HG02885 (cell line): ENCODE measurements at regions not wholly inside any gene's neighbourhood (a gene's known extent, or its start where the extent isn't known, plus 50 kb on each side); places are given as distances from the start of the nearest gene placed in this dataset.
A peak's percentile ranks its signal among the peaks of the same experiment; 100 is the strongest.

Experiments used
- ATAC-seq: cut with Tn5 transposase; IDR thresholded peaks from one replicate; pipeline ENCODE4 v1.9.1; 2021; ENCODE audit warnings: mild to moderate bottlenecking; ENCODE audit not compliant: unreplicated experiment, poor library complexity

- ATAC-seq = peak; percentile 98
Observed at GRCh38 chr4:67131224-67131623, 414.1 kb downstream of the CENPC start.

GRCh38 chr4:67130411-67130810, 414.9 kb downstream of the CENPC start:
- no peak for ATAC-seq

- no peak for ATAC-seq
Observed at GRCh38 chr4:67126570-67126969, 418.7 kb downstream of the CENPC start.

GRCh38 chr4:67125636-67126514, 419.4 kb downstream of the CENPC start:
- ATAC-seq = no peak

GRCh38 chr4:67124716-67125115, 420.6 kb downstream of the CENPC start:
- ATAC-seq = no peak

- no peak for ATAC-seq
Observed at GRCh38 chr4:67122029-67122428, 423.3 kb downstream of the CENPC start.

- no peak for ATAC-seq
Observed at GRCh38 chr4:67120369-67120768, 424.9 kb downstream of the CENPC start.

- ATAC-seq = peak; percentile 45
Observed at GRCh38 chr4:67109276-67109675, 436.0 kb downstream of the CENPC start.

GRCh38 chr4:67106861-67107460, 438.3 kb downstream of the CENPC start:
- ATAC-seq = no peak

- no peak for ATAC-seq
Observed at GRCh38 chr4:67104145-67104544, 441.2 kb downstream of the CENPC start.

- ATAC-seq = no peak
Observed at GRCh38 chr4:67103001-67103747, 442.1 kb downstream of the CENPC start.

GRCh38 chr4:67101612-67102011, 443.7 kb downstream of the CENPC start:
- ATAC-seq = no peak

GRCh38 chr4:67092351-67092750, 453.0 kb downstream of the CENPC start:
- no peak for ATAC-seq

GRCh38 chr4:67091673-67092072, 453.6 kb downstream of the CENPC start:
- ATAC-seq = no peak

- ATAC-seq = peak; percentile 89
Observed at GRCh38 chr4:67087897-67088296, 457.4 kb downstream of the CENPC start.

GRCh38 chr4:67084783-67085182, 460.5 kb downstream of the CENPC start:
- ATAC-seq = no peak

- no peak for ATAC-seq
Observed at GRCh38 chr4:67083496-67083895, 461.8 kb downstream of the CENPC start.

- no peak for ATAC-seq
Observed at GRCh38 chr4:67082746-67083145, 462.6 kb downstream of the CENPC start.

GRCh38 chr4:67080046-67080557, 465.2 kb downstream of the CENPC start:
- no peak for ATAC-seq

GRCh38 chr4:67071641-67072040, 473.7 kb downstream of the CENPC start:
- ATAC-seq = no peak

- ATAC-seq = no peak
Observed at GRCh38 chr4:67055319-67055718, 490.0 kb downstream of the CENPC start.
